RWPE2 (cell line): ENCODE measurements at regions not wholly inside any gene's neighbourhood (a gene's known extent, or its start where the extent isn't known, plus 50 kb on each side); places are given as distances from the start of the nearest gene placed in this dataset.
"Not testable (repeated sequence)": the region's sequence is repeated elsewhere in the genome, so short reads cannot be mapped to it uniquely, and the experiment has no call there.

Experiments
- ATAC-seq: fragments of 200-7000 bp; cut with Tn5 transposase; 3 replicates; pipeline ENCODE4 v1.9.1; 2021; ENCODE audit warnings: low read depth
- DNase-seq: peaks from one replicate; pipeline ENCODE4 v3.0.0-alpha.2; 2020; ENCODE audit warnings: low spot score
- H3K27ac ChIP-seq: fragments of 450-650 bp; 2 replicates; pipeline ENCODE4 v1.5.1; 2017; ENCODE audit warnings: mild to moderate bottlenecking; ENCODE audit not compliant: poor library complexity, severe bottlenecking
- H3K27me3 ChIP-seq: fragments of 250-450 bp; sonication (Bioruptor Pico); 2 replicates; pipeline ENCODE4 v1.5.1; 2021; ENCODE audit warnings: mild to moderate bottlenecking, moderate library complexity; ENCODE audit not compliant: insufficient read depth, poor library complexity, severe bottlenecking
- H3K36me3 ChIP-seq: fragments of 250-450 bp; sonication (Bioruptor Pico); 2 replicates; pipeline ENCODE4 v1.5.1; 2020; ENCODE audit warnings: low read depth, mild to moderate bottlenecking, moderate library complexity
- H3K4me1 ChIP-seq: fragments of 250-450 bp; sonication (Bioruptor Pico); 2 replicates; pipeline ENCODE4 v1.5.1; 2021; ENCODE audit warnings: mild to moderate bottlenecking, moderate library complexity; ENCODE audit not compliant: insufficient read depth, poor library complexity, severe bottlenecking
- H3K4me3 ChIP-seq: fragments of 250-450 bp; sonication (Bioruptor Pico); 2 replicates; pipeline ENCODE4 v1.5.1; 2021; ENCODE audit warnings: mild to moderate bottlenecking, moderate library complexity; ENCODE audit not compliant: severe bottlenecking
- H3K9me3 ChIP-seq: fragments of 250-450 bp; sonication (Bioruptor Pico); 2 replicates; pipeline ENCODE4 v1.5.1; 2021; ENCODE audit warnings: mild to moderate bottlenecking, moderate library complexity; ENCODE audit not compliant: severe bottlenecking
- TF ChIP-seq, protein P1 (sequence below): fragments of 450-650 bp; IDR thresholded peaks from one replicate; pipeline ENCODE4 v1.5.1; 2017; ENCODE audit warnings: mild to moderate bottlenecking, moderate library complexity; ENCODE audit not compliant: poor library complexity, severe bottlenecking

DNA sequence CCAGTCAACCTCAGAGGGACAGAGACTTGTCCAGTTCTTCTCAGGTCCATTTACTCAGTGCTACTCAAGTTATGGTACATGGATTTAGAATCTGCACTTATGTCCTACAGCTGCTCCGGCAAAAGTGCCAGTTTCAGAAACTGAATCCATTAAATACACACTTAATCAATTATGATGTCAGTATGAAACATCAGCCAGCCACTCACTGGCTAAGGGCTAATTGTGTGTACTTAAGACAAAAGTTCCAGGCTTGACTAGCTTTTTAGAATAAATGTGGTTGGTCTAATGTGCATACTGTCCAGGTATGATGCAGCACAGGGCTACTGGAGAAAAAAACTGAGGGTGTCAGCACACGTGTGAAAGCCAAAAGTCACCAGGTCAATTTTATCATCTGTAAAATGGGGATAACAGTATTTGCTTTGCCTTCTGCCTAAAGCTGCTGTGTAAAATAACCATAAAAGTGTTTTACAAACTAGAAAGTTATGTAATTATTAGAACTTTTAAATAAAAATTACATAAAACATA is 55.4 kb upstream of the CYP2D6 start:
- no peak for ATAC-seq
- Histone ChIP-seq H3K27ac (no peak overlapping the region), H3K36me3 (peaks cover 21% of the 10 kb centered on the region), H3K4me3 (no peak overlapping the region), H3K27me3 (no peaks in the 10 kb centered on the region), H3K9me3 (no peaks in the 10 kb centered on the region), H3K4me1 (peaks cover 13% of the 10 kb centered on the region)
- no peak for DNase-seq
- TF ChIP-seq, protein P1, sequence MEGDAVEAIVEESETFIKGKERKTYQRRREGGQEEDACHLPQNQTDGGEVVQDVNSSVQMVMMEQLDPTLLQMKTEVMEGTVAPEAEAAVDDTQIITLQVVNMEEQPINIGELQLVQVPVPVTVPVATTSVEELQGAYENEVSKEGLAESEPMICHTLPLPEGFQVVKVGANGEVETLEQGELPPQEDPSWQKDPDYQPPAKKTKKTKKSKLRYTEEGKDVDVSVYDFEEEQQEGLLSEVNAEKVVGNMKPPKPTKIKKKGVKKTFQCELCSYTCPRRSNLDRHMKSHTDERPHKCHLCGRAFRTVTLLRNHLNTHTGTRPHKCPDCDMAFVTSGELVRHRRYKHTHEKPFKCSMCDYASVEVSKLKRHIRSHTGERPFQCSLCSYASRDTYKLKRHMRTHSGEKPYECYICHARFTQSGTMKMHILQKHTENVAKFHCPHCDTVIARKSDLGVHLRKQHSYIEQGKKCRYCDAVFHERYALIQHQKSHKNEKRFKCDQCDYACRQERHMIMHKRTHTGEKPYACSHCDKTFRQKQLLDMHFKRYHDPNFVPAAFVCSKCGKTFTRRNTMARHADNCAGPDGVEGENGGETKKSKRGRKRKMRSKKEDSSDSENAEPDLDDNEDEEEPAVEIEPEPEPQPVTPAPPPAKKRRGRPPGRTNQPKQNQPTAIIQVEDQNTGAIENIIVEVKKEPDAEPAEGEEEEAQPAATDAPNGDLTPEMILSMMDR: no peak

DNA sequence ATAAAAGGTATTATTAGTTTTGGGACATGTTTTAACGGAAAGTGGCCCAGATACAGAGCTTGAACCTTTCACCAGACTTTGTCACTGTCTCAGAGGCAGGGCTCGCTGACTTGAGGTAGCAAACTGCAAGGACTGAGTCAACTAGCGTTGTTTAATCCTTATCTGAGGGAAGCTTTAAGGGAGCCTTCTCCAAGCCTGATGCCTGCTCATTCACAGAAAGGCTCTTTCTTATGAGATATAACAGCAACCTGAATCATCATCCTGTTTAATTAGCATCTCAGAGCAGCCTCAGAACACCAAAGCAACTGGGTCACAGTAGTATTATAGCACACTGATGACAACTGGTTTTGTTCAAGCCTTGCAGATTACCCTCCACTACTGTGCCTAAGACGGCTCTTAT is 54.2 kb upstream of the CYP2D6 start:
- TF ChIP-seq, protein P1: no peak
- H3K4me3 ChIP-seq: no peak overlapping the region
- peaks cover 13% of the 10 kb centered on the region for H3K4me1 ChIP-seq
- H3K27me3 ChIP-seq: no peaks in the 10 kb centered on the region
- no peak for ATAC-seq
- no peak overlapping the region for H3K27ac ChIP-seq
- H3K9me3 ChIP-seq: no peaks in the 10 kb centered on the region
- H3K36me3 ChIP-seq: peaks cover 21% of the 10 kb centered on the region
- DNase-seq: no peak

DNA sequence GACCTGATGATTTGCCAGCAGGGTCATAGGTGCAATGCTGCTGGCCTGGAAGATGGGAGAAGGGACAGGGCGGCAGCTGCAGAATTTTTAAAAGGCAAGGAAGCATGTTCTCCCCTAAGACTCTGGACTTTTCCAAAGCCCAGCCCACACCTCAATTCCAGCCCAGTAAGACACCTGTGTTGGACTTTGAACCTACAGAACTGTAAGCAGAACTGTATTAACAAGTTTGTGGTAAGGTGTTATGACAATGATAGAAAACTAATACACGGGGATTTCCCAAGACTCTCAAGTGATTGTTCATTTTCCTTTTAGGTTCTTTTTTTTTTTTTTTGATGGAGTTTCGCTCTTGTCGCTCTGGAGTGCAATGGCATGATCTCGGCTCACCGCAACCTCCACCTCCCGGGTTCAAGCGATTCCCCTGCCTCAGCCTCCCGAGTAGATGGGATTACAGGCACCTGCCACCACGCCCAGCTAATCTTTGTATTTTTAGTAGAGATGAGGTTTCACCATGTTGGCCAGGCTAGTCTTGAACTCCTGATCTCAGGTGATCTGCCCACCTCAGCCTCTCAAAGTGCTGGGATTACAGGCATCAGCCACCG is 53.0 kb upstream of the CYP2D6 start:
- H3K4me3 ChIP-seq, H3K27me3 ChIP-seq, DNase-seq, H3K4me1 ChIP-seq, H3K9me3 ChIP-seq, ATAC-seq, H3K27ac ChIP-seq: not testable (repeated sequence)
- peaks cover 21% of the 10 kb centered on the region for H3K36me3 ChIP-seq

DNA sequence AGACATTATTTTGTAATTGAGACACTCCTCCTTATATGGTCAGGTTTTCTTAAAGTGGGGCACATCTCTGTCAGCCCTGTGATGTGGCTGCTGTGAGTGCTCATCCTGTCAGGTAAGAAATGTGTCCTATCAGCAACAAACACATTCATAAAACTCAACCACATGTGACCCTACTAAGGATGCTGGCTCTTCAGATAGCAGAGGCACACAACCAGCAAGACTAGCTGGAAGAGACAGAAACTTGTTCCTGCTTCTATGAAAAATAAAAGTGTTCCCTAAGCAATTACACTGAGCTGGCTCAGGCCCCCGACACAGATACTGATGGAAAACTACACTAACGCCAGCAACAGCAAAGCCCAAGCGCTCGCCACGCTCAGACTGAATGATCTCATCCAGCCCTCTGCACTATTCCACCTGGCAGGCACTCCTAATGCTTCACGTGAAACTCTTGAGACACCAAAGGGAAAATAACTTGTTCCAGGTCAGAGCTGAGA is 49.8 kb upstream of the CYP2D6 start:
- H3K36me3 ChIP-seq: peaks cover 26% of the 10 kb centered on the region
- no peak for ATAC-seq
- H3K4me3 ChIP-seq: no peak overlapping the region
- TF ChIP-seq, protein P1: no peak
- no peak overlapping the region for H3K27ac ChIP-seq
- no peaks in the 10 kb centered on the region for H3K27me3 ChIP-seq
- H3K4me1 ChIP-seq: no peaks in the 10 kb centered on the region
- no peak for DNase-seq
- no peaks in the 10 kb centered on the region for H3K9me3 ChIP-seq
